ENCODE measurements at regions not wholly inside any gene's neighbourhood (a gene's known extent, or its start where the extent isn't known, plus 50 kb on each side); places are given as distances from the start of the nearest gene placed in this dataset.

DNA sequence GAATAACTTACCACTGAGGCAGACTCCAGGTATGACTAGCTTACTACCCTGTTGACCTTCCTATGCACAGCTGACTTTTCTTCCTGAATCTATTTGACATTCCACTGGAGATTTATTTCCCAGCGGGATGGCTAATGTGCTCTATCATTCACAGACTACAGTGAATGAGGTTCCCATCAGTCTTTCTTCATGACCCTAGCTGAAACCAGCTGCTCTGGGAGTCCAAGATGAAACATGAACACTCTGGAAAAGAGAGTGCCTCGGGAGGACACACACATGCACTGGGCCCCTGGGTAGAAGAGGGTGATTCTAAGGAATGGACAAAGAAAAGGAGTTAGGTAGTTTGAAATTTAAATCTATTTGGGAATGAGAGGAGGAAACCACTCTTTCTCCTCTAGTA lies 82.6 kb upstream of the DST start:
- TF ChIP-seq ZNF775 (CRISPR knock-in tag; IDR thresholded peaks at IDR 0.05; ENCODE audit: borderline replicate concordance) (no peak), ZKSCAN8 (CRISPR knock-in tag; IDR thresholded peaks at IDR 0.05; ENCODE audit: borderline replicate concordance) (no peak), ZNF768 (CRISPR knock-in tag; IDR thresholded peaks at IDR 0.05) (no peak), FOXJ3 (CRISPR knock-in tag; IDR thresholded peaks at IDR 0.05; ENCODE audit: borderline replicate concordance) (no peak), MED13 (CRISPR knock-in tag; IDR thresholded peaks at IDR 0.05) (no peak), JUN (CRISPR knock-in tag; IDR thresholded peaks at IDR 0.05) (no peak), POLR2A (IDR thresholded peaks at IDR 0.05; ENCODE audit: insufficient read depth in 1 of 2, low read depth in 2 of 2, low read length in 2 of 2) (no peak), ZNF660 (CRISPR knock-in tag; IDR thresholded peaks at IDR 0.05; ENCODE audit: borderline replicate concordance, low read depth) (no peak), TCF12 (IDR thresholded peaks at IDR 0.05) (no peak), TCF12 (CRISPR knock-in tag; IDR thresholded peaks at IDR 0.05) (no peak), SP1 (IDR thresholded peaks at IDR 0.05) (no peak), SP1 (CRISPR knock-in tag; IDR thresholded peaks at IDR 0.05) (no peak), ZKSCAN1 (IDR thresholded peaks at IDR 0.05; ENCODE audit: low read length) (no peak)
- TF ChIP-seq, protein P1, sequence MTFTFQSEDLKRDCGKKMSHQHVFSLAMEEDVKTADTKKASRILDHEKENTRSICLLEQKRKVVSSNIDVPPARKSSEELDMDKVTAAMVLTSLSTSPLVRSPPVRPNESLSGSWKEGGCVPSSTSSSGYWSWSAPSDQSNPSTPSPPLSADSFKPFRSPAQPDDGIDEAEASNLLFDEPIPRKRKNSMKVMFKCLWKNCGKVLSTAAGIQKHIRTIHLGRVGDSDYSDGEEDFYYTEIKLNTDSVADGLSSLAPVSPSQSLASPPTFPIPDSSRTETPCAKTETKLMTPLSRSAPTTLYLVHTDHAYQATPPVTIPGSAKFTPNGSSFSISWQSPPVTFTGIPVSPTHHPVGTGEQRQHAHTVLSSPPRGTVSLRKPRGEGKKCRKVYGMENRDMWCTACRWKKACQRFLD (CRISPR knock-in tag; IDR thresholded peaks at IDR 0.05; ENCODE audit: borderline replicate concordance) = no peak
- TF ChIP-seq, protein P2, sequence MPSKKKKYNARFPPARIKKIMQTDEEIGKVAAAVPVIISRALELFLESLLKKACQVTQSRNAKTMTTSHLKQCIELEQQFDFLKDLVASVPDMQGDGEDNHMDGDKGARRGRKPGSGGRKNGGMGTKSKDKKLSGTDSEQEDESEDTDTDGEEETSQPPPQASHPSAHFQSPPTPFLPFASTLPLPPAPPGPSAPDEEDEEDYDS (CRISPR knock-in tag; IDR thresholded peaks at IDR 0.05) = no peak
- TF ChIP-seq, protein P3, sequence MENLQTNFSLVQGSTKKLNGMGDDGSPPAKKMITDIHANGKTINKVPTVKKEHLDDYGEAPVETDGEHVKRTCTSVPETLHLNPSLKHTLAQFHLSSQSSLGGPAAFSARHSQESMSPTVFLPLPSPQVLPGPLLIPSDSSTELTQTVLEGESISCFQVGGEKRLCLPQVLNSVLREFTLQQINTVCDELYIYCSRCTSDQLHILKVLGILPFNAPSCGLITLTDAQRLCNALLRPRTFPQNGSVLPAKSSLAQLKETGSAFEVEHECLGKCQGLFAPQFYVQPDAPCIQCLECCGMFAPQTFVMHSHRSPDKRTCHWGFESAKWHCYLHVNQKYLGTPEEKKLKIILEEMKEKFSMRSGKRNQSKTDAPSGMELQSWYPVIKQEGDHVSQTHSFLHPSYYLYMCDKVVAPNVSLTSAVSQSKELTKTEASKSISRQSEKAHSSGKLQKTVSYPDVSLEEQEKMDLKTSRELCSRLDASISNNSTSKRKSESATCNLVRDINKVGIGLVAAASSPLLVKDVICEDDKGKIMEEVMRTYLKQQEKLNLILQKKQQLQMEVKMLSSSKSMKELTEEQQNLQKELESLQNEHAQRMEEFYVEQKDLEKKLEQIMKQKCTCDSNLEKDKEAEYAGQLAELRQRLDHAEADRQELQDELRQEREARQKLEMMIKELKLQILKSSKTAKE (CRISPR knock-in tag; IDR thresholded peaks at IDR 0.05; ENCODE audit: borderline replicate concordance) = no peak

Data from HepG2 (cell line).